HG03558 (cell line): ENCODE measurements at regions not wholly inside any gene's neighbourhood (a gene's known extent, or its start where the extent isn't known, plus 50 kb on each side); places are given as distances from the start of the nearest gene placed in this dataset.
"Not testable (repeated sequence)": the region's sequence is repeated elsewhere in the genome, so short reads cannot be mapped to it uniquely, and the experiment has no call there.

Experiments
- ATAC-seq: cut with Tn5 transposase; IDR thresholded peaks from one replicate; pipeline ENCODE4 v1.9.1; 2021; ENCODE audit warnings: moderate number of reproducible peaks; ENCODE audit not compliant: unreplicated experiment; ENCODE audit errors: extremely low read depth

DNA sequence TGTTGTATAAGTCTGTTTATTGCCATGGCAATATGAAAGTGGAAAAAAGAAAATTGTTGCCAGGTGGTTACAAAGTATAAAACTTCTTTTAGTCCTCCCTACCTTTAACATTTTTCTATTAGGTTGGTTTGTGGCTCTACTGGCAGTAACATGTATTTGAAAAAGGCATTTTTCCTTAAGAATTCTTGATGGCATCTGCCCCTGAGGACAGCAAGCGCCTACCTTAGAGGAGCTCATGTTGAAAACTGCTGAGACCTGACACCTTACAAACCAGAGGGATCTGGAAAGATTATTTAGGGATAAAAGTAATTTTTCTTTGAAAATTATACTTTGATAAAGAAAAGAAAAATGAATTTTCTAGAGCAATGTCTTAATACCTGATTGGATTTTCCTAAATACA lies 208.1 kb downstream of the CAVIN4 start:
- no peak for ATAC-seq

DNA sequence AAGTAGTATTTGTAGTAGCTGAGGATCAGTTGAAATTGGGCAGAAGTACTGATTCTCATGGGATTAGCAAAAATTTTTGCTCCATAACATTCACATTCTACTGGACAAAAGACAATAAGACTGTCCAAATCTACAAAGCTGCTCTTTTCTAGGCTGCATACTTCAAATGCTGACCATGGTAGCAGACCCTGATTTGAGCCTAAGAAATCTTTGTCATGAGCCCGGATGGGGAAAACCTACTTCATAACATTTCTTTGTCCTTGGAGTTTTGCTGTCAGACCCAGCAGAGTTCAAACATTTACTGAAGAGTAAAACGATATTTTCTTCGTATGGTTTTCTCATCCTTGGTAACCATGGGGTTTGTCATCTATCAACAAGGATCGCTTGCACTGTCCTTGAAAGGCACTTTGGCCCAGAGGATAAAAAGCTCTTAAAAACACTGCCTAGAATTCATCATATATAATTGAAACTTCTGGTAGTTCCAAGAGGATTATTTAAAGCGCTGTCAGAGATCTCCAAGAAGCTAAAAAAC lies 216.9 kb downstream of the CAVIN4 start:
- no peak for ATAC-seq

DNA sequence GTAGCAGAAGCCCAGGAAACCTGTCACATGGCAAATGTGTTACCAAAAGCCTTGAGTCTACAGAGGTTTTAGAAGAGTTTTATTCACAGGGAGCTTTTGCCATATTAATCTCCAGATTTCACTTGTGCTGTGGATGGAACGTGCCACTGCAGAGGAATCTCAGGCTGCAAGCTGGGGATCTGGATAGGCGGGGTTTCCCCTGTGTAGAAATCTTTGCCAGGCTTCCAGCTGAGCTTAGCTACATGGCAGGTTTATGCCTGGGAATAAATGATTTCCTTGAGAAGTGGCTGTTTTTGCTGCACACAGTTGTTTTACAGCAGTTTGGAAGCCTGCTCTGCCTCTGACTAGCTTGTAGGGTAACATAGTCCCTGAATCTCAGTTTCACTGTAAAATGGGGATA lies 224.6 kb upstream of the PLPPR1 start:
- no peak for ATAC-seq

DNA sequence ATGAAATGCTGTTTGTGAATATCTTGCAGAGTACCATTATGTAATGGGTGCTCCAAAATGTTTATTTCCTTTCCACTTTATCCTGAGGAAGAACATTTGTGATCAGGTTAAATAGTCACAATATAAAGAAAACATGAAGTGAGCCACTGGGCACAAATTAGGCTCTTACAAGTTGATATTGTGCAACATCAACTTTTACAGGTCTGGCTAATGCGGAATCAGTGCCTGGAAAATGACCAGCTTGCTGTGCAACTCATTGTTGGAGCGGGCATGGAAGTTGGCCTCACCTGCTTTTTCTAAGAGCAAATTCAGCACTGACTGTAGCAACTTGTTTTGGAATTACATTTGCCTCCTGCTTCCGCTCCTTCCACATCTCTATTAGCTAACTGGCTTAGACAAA lies 216.9 kb upstream of the PLPPR1 start:
- ATAC-seq, result no peak

DNA sequence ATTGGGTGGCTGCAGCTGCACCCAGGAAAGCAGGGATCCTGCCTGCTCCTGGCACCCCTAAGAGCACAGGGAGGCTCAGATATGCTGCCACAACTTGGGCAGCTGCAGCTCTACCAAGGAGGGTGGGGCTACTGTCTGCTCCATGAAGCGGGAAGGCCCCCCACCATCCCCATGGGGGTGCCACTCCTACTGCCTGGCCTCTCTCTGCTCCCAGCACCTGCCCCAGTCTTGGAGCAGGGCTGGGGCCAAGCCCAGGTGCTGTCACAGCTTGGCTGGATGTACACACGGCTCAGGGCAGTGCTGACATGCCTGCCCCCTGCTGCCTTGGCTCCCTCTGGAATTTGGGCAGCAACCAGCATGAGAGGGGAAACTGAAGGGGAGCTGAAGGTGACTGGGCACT lies 214.7 kb upstream of the PLPPR1 start:
- ATAC-seq, result no peak

DNA sequence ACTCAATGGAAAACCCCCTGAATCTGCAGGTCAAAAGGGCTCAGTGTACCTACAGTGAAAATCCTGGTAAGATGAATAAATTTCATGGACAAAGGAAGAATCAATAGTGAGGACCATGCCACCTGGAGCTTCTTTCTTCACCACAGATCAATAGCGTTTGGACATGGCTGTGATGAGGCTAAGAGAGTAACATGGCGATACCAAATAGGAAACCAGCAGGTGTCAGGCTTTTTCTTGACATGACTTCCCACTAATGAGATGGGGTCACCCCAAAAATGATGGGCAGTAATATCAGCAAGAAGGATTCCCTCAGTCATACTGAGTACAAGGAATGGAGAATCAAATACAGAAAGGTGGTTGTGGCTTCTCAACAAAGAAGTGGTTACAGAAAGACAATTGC lies 208.5 kb upstream of the PLPPR1 start:
- no peak for ATAC-seq

DNA sequence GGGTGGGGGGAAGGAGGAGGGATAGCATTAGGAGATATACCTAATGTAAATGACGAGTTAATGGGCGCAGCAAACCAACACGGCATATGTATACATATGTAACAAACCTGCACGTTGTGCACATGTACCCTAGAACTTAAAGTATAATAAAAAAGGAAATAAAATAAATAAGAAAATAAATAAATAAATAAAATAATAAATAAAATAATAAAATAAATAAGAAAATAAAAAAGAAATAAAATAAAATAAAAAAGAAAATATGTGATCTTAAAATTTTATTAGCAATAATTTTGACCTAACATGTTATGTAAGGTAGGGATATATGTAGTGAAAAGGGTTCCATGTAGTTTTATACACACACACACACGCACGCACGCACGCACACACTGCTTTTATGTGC lies 195.5 kb upstream of the PLPPR1 start:
- ATAC-seq, result not testable (repeated sequence)

DNA sequence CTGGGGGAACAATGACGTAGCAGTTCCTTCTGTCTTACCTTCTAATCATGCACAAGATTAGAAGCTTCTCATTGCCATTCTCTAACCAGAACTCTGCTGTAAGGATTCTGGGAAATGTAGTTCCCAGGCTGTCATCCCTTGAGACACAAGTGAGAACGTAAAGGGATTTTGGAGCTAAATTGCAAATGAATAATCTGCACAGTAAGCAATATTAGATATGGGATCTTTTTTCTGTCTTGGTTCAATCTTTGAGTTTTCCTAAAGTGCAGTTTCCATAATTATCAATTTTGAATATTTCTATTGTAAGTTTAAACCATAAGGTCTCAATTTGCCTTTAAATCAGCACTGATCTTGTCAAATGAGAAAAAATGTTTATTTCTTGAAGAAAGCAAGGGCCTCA lies 189.7 kb upstream of the PLPPR1 start:
- ATAC-seq, result no peak

DNA sequence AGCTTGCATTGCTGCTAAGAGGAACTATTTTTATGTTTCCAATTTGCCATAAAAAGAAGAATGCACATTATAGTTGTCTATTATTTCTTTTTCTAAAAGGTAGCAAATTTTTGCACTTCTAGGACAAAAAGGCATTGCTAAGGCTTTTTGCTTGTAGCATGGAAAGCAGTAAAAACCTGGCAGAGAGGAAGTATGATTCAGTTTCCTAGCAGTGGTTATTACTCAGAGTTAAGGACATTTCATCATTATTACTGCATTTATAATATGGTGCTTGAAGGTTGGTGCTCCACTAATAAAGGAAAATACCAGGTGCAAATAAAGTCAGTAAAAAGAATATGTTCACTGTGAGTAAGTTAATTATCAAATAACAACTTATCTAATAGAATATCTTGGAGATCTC lies 179.8 kb upstream of the PLPPR1 start:
- ATAC-seq, result no peak

DNA sequence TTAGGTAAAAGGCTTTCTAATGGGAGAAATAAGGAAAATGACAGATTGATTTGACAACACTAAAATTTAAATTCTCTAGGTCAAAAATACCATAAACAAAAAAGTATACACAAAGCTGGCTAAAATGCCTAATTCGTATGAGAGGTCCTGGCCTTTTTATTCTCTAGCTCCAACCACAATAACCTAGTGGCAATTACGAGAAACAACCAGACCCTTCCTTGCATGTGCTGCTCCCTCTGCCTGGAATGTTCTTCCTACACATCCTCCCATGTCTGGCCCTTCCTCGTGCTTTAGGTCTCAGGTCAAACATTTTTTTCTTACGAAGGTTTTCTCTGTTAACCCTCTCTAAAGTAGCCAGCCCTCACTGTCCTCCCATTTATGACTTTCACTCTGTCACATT lies 176.4 kb upstream of the PLPPR1 start:
- no peak for ATAC-seq

DNA sequence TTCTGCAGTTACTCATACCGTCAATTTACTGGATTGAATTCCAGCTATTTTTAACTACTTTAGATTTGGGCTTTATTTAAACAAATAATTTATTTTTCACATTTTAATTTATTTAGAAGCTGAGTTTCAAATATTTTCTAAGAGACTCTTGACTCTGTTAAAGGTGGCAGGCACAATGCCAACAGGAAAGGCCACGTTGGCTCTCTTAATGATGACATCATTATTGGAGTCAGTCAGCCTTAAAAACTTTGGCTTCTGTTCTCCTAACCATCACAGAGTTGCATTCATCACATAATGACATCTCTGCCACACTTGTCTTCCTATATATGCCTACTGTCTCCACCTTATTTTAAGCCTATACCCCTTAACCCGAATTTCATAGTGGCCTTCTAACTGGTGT lies 172.3 kb upstream of the PLPPR1 start:
- ATAC-seq, result no peak

DNA sequence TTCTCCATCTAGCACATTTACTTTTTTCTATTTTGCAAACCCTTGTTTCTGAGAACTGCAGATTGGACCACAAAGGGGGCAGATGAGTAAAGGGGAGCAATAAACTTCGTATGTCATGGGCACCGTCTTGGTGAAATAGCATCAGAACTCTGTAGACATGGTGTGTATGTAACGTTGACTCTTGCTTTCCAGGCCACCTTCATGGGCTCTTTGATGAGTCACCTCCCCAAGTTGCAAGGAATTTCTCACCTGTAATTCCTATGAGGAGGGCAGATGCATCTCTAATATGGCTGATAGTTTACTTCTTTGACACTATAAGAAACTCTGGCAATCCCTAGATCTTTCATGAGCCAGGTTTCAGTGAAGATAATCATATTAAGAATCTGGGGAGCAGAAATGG lies 163.4 kb upstream of the PLPPR1 start:
- no peak for ATAC-seq

DNA sequence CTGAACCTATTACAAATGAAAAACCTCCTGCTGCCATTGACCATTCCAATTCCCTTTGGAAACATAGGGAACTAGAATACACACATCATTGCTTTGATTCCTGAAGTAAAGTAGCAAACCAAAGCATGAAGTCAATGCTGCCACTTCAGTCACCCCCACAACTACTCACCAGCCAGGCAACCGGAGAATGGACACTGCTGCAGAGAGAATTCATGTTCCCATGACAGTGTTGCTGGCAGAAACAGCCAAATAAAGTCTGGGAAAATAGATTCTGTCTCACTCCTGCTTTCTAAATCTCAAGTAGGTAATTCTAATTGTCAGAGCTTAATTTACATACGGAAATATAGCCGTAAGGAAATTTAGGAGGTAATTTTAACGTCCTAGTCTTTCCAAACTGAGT lies 162.9 kb upstream of the PLPPR1 start:
- ATAC-seq, result no peak

DNA sequence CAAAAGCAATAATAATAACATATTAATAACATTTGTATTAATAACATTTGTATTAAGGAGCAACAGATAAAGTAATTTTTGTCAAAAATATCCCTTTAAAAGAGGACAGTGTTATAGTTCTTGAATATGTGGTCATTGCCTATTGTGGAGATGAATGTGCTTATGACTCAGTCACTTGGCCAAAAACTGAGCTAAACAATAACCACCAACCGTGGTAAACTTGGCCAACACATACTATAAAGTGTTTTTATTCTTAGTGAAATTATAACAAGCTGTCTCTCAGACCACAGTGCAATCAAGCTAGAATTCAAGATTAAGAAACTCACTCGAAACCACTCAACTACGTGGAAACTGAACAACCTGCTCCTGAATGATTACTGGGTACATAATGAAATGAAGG lies 159.2 kb upstream of the PLPPR1 start:
- ATAC-seq, result no peak

DNA sequence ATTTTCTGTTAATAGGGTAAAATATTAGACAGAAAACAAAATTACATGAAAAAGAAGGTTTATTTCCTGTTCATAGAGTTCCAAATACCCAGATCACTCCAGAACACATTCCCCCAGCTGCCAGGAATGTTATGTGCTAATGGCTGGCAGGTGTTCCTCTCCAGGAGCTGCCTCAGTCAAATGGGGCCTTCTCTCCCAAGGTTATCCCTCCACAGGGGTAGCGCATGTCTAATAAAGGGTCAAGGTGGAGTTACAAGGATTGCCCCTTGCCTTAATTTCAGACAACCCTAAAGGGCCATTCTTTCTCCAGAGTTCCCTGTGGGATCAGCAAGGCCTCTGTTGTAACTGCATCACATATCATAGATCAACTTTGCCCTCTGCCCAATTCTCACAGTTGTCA lies 148.6 kb upstream of the PLPPR1 start:
- no peak for ATAC-seq

DNA sequence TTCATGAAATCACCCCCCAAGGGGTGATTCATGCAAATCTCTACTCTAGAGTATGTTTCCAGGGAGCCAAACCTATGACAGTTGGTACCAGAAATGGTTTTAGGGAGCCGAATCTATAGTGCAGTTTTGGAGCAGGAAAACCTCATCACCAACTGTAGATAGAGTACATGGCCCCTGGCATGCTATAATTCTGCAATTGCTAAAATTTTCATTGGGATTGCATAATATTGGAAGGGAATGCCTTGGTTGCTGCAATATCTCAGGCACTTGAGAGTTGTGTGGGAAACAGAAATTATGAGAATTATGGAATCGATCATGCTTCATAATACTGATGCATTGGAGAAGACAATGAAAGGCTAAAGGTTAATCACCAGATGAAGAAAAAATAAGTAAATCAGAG lies 148.2 kb upstream of the PLPPR1 start:
- no peak for ATAC-seq

DNA sequence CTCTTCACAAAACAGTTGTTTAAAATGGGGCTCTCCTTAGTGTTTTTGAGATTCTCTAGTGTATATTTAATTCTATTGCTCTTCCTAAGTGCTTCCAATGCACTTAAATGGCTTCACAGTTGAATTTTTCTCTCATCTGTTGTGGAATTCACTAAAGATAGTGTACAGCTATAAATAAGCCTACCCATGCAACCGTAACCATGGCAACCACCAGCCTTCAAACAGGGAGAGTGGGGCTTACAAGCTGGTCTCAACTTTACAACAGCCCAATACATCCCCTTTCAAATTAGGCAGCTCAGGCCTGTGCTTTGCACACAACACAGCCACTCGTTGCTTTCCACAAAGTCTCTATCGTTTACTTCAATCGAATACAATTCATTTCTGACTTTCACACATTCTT lies 144.0 kb upstream of the PLPPR1 start:
- ATAC-seq, result no peak

DNA sequence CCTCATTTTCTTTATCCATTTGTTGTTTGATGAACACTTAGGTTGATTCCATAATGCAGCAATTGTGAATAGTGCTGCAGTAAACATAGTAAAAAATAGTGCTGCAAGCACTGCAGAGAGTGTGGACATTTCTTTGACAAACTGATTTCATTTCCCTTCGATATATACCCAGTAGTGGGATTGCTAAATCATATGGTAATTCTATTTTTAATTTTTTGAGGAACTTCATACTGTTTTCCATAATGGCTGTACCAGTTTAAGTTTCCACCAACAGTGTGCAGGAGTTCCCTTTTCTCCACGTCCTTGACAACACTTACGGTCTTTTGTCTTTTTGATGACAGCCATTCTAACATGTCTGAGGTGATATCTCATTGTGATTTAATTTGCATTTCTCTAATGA lies 138.2 kb upstream of the PLPPR1 start:
- ATAC-seq, result no peak

DNA sequence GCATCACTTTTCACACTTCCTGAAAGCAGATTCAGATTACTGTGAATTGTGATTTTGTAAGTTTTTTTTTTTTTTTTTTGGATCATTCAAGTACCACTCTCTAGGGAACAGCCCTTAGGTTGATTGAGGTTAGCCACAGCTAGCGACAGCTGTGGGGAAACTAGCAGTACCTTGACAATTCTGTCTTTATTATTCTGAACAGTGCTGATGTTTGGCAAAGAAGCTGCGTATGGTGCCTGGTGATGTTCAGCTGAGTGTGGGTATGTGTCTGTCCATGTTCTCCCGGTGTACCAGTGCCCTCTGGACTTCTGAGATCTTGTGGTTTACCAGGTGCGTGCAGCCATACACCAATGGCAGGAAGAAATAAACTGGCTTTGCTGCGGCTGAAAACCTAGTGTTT lies 117.3 kb upstream of the PLPPR1 start:
- no peak for ATAC-seq

DNA sequence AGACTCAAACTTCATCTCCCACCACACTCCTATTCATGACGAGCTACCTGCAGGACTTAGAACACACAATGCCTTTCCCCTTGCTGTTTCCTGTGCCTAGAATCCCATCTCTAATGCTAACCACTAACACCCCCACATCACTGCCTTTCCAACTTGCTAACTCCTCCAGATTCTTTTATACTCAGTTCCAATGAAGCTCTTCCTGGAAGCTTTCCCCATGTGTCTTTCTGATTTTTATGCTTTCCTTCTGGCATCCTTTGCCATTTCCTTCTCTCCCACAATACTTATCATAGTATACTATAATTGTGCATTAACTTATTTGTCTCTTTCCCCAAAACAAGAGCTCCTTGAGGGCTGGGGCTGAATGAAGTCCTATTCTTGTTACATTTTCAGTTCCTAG lies 115.3 kb upstream of the PLPPR1 start:
- no peak for ATAC-seq

DNA sequence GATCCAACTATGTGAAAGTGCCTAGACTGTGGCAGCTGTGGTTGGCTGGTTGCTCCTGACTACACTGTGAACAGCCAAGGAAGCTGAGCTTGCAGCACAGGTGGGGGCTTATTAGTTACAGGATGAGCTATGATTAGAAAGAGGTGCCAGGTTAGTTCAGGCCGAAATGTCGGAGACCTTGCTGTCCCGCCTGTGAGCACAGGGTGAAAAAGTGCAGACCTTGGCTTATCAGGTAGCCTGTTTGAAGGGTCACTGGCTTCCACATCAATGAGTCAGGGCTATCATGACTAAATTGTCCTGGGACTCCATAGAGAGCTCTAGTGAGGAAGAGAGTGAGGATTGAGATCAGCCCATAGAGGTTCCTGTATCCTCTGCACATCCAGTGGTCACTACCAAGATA lies 114.3 kb upstream of the PLPPR1 start:
- ATAC-seq, result no peak

DNA sequence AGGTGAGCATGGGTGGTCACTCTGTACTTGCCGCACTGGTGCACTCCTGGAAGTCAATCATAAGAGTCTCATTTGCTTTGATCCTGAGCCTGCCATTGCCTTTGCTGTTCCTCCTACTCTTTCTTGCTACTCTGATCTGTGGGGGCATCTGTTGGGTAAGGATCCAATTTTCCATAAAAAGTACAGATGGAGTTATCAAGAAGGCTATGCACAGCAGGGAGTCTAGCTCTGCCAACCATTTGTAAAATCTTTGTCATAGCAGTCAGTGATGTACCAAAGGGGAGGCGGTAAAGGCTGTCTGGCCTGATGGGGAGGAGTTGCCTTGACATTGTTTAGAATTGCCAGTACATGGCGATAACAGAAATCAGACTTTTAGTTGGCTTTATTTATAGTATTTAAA lies 109.0 kb upstream of the PLPPR1 start:
- no peak for ATAC-seq

DNA sequence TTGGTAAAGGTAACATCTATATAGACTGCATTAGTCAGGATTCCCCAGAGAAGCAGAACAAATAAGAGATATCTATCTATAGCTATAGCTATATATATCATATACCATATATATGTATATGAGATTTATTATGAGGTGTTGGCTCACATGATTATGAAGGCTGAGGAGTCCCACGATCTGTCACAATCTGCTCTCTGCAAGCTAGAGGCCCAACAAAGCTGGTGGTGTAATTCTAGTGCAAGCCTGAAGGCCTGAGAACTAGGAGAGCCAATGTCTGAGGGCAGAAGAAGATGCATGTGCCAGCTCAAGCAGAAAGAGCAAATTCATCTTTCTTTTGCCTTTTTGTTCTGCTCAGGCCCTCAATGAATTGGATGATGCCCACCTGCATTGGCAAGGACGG lies 102.2 kb upstream of the PLPPR1 start:
- ATAC-seq, result no peak
